NOMO-1 treated with DMSO at 0.1 percent for 48 hours (cell line): ENCODE measurements at regions not wholly inside any gene's neighbourhood (a gene's known extent, or its start where the extent isn't known, plus 50 kb on each side); places are given as distances from the start of the nearest gene placed in this dataset.
"Not testable (repeated sequence)": the region's sequence is repeated elsewhere in the genome, so short reads cannot be mapped to it uniquely, and the experiment has no call there.

Experiments
- DNase-seq: peaks from one replicate; lab custom pipeline; 2025; ENCODE audit not compliant: unreplicated experiment; lab: John Stamatoyannopoulos, UW

DNA sequence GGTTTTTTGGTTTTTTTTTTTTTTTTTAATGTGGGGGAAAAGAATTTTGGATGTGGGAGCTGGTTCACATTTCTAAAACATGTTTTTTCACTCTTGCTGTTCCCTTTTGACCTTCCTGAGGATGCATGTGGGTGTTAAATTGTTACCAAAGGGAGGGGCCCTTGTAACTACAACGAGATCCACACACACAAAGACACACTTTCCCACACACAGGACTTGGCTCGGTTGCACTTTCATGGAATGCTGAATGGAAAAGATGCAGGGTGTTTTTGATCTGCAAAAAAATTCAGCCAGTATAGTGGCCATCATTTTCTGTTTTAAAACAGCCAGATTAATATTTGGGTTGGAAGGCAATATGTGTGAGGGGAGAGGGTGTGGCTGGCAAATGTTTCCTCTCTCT is 576.9 kb downstream of the EBF1 start:
- DNase-seq = no peak

DNA sequence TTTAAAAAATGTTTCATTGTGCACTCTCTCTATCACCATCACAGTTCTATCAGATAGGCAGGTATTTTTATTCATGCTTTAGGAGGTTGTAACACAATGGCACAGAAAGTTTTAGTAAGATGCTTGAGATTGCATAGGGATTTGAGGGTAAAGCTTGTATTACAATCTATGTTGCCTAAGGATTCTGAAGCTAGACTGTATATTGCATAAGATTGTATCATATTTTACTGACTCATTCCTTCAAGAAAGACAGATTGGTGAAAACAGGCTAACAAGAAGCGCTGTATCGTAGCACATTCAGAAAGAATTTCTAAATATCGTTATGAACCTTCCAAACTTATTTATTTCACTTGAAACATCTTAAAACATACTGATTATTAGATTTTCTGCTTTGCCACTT is 577.7 kb downstream of the EBF1 start:
- peak; percentile 78 for DNase-seq

DNA sequence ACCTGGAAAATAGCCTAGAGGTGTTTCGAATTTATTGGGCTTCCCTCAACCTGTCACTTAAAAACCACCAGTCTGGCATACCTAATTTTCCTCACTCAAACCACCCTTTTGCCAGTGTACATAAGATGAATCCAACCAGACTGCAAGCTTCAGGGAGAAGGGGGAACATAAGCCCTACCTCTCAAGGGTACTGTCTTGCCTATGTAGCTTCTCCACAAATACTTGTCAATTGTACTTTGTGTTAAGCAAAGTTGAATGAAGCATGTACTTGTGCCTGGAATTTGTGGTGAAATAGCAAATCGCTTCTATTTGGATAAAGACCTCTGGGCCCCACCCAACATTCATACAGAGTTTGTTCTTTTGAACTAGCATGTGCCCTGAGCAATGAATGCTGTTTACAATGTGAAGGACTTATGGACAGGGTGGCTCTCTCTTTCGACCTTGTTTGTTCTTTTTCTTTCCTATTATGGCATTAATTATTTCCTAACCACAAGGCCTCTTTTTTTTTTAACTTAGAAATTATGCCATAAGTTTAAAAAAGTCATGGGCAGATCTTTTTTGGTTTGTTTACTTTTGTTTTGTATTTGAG is 580.2 kb downstream of the EBF1 start:
- no peak for DNase-seq

DNA sequence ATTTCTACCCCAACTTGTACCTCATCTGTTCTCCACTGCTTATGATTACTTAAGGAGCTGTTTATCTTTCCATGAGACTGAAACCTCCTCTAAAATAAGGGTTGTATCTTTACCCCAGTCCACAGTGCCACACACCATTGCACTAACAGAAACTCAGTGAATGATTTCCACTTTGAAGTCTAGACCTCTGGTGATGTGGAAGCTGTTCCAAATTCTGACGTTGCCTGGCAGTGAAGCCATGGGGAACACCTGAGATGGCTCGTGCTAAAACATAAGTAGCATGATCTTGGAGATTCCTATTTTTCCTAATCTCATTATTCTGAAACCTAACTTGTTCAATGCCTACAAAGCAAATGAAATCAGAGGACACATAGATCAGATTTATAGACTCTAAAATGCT is 583.2 kb downstream of the EBF1 start:
- no peak for DNase-seq

DNA sequence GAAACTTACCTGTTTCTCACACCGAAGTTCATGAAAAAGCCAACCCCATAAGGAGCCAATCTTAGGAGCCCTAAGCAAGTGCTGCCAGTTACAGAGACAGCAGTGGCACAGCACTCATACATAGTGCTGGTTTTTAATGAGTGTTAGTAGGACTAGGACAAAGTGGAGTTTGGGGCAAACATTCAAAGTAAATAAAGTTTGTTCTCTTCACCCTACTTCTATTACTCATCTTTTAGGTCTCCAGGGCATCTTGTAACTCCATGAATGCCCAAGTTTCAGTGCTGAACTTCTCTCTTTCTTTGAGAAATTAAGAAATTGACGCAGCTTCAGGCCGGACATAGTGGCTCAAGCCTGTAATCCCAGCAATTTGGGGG is 584.7 kb downstream of the EBF1 start:
- no peak for DNase-seq

DNA sequence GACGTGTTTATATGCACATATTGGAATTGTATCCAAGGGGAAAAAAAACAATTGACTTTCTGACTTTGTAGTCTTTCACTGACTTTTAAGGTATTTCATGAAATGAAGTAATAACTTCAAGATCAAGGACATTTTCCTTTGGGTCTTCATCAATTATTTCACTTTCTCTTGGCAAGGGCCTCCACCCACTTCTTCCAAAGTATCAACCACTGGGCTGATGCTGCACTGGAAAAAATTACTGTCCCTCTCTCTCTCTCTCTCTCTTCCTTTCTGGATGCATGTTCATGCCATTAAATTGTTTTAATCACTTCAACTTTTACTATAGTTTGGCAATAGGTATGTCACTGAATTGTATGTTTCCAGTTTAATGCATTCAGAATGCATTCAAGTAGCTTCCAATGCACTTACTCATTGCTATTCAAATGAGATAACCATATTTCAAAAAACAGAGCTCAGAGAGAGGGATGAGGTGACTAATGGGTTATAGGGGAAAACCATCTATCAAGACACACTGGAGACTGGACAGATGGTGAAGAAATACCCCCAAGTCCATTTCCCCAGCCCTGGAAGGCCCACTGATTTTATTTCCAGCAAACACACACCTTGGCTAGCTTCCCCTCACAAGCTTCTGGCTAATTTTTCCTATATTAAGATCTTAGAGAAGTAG is 585.3 kb downstream of the EBF1 start:
- DNase-seq = no peak

DNA sequence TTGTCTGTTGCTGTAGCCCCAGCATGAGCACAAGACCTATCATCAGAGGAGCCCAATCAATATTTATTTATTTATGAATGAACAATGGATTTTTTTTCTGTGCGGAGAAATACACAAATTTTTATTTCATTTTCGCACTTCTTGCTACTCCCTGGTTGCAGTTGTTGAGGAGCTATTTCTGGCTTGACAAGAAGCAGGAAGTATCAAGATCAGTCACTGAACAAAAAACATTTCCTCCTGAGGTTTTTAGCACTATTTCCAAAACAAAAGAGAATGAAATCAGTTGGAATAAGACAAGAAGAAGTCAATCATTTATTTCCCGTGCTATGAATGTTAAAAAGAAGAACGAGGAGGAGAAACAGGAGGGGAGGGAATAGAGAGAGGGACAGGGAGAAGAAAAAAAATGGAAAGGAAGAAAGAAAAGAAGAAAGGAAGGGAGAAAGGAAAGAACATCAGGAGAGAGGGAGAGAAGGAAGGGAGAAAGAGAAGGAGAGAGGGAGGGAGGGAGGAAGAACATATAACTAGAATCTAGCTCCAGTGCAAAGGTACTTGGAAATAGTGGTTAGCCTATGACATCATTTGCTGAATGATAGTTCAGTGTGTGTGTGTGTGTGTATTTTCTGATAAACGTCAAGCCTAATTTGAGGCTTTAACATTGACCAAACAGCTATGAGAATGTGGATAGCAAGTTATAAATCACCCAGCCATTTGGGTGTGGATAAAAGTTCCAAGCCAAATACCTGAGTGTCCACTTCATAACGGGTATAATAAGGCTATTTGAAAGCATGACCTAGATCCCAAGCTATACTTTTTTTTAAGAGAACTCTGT is 586.0 kb downstream of the EBF1 start:
- DNase-seq = peak; percentile 24

DNA sequence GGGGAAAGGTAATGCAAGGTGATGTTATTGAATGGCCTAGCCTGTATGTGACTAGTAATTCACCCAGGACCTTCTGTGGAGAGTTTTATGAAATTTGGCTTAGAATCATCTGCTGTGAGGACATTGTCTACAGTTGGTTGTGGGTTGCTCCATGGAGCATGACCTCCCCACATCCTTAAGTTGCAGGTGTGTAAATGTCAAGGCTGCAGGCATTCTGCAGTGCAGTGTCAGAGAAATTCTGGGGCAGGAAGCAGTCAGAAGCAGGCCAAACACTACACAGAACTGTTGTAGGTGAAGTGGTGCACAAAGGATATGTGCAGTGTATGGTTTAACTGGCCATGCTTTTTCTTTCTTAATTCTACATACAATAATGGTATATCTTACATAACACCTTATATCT is 588.3 kb downstream of the EBF1 start:
- no peak for DNase-seq

DNA sequence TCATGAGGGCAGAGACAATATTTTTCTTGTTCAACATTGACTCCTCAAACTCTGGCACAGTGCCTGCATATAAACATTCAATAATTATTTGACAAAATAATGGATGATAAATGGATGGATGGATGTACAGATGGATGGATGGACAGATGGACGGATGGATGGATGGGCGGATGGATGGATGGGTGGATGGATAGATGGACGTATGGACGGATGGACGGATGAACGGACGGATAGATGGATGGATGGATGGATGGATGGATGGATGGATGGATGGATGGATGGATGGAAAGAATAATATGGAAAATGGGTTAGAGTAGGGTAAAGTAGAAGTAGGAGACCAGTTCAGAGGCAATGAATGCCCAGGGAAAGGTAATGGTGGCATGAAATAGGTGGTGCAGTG is 589.2 kb downstream of the EBF1 start:
- DNase-seq = no peak

DNA sequence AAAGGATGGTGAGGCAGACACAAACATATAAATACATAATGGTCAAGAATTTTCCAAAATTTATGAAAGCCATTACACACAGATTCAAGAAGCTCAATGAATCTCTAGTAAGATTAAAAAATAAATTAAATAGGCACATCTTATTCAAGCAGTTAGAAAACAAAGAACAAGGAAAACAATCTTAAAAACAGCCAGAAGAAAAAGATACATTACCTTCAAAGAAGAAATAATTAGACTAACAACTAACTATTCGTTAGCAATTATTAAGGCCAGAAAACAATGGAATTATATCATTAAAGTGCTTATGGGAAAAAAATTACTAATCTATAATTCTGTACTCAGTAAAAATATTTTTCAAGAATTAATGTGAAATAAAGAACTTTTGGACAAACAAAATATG is 593.1 kb downstream of the EBF1 start:
- no peak for DNase-seq

DNA sequence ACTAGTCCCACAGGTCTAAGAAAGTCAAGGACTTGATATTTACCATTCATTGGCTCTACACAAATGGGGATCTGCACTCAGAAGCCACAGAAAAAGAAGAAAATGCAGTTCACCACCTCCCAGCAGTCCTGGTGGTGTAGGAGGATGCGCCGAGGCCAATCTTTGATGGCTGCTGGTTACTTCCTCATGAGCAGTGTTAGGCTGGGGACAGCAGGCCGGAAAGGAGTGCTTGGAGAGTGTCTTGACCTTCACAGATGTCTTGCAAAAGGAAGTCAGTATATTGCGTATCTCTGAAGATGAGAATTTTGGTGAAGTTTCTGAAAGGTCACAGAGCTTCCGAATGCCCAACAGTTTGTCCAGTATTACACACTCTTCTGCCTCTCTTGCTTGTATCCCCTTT is 597.0 kb downstream of the EBF1 start:
- peak; percentile 87 for DNase-seq

DNA sequence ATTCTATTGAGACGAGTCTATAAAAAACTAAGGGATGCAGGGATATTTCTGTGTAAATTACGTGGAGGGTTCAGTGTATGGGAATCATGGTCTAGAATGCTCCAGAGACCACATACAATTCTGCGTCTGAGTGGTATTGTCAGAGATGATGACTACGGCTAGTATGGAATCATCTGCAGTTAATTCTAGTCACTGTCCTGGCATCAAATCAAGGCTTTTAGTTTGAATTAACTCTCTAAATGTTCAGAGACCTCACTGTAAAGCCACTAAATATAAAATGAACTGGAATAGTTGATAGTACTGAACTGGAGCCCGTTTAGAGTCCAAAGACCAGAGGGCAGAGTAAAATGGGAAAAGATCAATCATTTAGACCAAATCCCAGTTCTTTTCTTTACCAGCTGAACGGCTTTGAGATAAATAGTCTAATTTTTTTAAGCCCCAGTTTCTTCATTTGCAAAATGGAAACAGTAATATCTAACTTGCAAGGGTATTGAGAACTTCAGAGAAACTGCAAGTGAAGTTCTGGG is 599.8 kb downstream of the EBF1 start:
- no peak for DNase-seq

DNA sequence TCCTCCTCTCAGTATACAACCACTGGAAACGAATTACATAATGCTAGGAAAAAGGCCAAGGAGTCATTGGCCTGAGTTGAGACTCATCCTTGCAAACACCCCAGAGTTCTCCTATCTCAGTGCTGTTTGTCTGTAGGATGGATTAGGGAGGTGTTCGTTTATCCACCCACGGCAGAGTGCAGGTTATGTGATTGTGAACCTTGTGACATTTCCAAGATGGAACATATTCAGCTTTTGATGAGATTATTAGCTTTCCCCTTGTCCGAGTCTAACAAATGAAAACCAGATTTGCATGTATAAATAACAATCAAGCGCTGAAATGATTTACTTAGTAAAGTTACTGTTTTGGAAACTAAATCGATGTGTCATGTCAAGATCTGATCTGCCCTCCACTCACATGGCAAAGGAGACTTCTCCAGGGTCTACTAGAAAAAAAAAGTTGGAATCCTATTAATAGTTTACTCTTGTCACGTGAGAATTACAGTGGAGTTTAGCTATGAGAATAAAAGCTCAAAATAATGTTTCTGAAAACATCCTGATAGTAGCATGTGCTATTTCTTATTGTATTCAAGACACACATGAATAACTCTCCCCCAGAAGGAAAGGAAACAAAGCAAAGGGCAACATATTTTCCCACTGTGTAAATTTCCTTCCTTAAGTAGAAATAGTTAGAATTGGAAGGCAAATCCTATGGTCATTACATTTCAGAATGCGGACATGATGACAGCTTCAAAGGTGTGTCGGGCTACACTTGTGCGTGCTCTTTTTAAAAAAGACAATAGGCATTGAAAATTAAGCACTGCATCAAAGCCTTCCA is 600.4 kb downstream of the EBF1 start:
- no peak for DNase-seq

DNA sequence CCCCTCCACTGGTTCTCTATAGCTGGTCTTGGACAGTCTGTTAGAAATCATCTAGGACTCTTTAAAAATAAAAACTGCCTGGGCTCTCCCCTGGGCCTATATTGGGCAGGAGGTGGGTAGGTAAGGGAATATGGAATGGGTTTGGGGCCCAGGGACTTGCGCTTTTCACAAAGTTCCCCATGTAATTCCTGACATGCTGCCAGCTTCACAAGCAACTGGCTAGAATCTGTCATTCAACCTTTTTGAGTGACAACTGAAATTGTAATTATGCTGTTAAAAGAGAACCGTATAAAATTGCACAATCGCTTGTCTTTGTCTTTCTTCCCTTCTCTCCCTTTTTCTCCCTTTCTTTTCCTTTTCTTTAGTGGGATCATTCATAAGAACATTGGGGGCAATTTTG is 603.1 kb downstream of the EBF1 start:
- DNase-seq = no peak

DNA sequence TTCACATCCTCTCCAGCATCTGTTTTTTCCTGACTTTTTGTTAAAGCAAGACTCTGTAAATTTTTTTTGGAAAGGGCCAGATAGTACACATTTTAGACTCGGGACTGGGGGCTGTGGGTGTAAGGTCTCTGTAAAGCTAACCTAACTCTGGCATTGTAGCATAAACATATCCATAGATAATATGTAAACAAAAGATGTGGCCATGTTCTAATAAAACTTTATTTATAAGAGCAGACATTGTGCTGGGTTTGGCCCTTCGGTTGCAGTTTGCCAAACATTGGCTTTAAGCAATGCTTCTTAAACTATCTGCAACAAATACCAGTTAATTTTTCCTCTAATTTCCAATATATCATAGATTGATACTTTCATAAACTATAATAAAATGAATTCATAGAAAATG is 605.2 kb downstream of the EBF1 start:
- no peak for DNase-seq

DNA sequence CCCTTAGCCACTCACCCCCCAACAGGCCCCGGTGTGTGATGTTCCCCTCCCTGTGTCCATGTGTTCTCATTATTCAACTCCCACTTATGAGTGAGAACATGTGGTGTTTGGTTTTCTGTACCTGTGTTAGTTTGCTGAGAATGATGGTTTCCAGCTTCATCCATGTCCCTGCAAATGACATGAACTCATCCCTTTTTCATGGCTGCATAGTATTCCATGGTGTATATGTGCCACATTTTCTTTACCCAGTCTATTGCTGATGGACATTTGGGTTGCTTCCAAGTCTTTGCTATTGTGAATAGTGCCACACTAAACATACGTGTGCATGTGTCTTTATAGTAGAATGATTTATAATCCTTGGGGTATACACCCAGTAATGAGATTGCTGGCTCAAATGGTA is 605.7 kb downstream of the EBF1 start:
- not testable (repeated sequence) for DNase-seq

DNA sequence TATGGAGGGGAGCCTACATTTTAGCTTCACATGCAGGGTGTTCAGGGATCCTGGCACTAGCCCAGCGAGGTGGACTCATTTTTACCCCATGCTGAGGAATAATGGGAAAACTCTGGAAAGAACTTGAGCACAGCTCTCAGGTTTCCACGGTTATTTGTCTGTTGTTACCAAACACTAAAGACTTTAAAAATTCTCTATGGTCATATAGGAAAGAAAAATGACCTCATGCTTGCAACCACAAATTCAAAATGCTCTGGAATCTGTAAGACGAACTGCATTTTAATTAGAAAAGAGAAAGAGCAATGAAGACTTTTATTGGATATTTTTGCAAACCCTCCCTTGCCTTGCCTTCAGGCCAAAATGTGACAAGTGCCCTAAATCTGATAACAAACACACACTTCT is 606.9 kb downstream of the EBF1 start:
- no peak for DNase-seq

DNA sequence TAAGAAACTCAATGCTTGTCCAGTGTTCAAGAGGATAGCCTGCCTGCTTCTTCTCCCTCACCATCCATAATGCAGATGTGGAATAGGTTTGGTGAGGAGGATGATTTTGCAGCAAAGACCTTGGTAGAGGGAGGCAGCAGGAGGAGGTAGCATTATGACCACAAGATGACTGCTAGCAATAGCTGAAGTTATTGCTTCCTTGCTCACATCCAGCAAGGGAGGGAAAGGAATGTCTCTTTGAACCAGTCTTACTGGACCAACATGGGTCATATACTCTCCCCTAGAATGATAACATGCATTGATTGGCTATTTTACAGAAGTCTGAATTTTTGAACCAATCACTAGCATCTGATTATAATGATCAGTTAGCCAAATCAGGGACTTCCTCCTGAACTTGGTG is 607.6 kb downstream of the EBF1 start:
- DNase-seq = no peak

DNA sequence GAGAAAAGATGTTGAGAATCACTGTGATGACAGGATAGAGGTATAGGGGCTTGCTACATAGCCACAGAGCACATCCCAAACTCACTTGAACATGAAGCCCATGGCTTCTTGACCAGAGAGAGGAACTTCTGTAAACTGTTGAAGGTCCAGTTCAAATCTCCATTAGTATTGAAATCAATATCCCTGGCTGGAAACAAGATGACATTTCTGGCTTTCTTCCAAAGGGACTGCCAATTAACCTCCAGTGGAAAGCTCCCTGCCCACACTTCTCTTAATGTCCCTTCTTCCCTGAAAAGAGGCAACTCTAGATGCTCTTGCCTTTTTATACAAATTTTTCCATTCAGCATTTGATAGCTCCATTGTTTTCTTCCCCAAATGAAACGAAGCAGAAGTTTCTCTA is 612.1 kb downstream of the EBF1 start:
- no peak for DNase-seq

DNA sequence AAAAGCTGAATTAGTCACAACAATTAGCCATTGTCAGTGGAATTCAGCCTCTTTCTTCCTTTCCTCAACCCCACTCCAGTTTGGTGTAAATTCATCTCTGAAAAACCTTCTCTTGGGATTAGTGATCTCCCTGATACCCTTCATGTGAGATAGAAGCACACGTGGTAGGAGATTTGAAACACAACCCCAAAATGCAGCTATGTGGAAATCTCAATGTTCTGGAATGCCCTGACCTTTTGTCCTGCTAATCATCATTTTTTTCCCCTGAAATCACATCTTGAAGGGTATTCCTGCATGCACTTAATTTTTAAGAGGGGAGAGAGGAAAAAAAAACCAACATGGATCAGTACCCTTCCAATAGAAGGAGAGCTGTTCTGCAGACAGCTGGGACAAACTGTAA is 612.6 kb downstream of the EBF1 start:
- DNase-seq = no peak

DNA sequence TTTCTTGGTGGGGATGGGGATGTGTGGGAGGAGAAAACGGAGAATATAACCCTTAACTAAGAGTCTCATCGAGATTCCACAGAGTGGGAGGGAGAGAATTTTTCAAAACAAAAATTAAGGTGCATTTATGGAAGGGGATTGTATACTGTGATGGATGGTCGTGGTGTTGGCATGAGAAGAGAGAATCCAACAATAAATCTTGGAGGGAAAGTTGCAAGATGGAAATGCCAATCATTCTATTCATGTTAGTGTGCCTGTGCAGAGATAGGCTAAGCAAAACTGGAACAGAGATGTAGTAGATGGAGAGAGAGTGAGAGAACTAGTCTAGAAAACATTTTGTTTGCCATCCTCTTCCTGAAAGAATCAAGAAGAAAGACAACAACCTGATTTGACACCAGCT is 613.1 kb downstream of the EBF1 start:
- DNase-seq = no peak
